Caco-2 (cell line): ENCODE measurements at regions not wholly inside any gene's neighbourhood (a gene's known extent, or its start where the extent isn't known, plus 50 kb on each side); places are given as distances from the start of the nearest gene placed in this dataset.

Experiments
- BruUV-seq: library from RNA; stranded (reverse); fragments of 400-500 nt; replicated peaks from 2 replicates; lab custom pipeline; 2021; lab: Mats Ljungman, UMichigan
- CTCF ChIA-PET: fragments of 300-600 bp; sonication (Branson Sonifier 250); formaldehyde crosslinking; loops from one replicate; lab custom pipeline; 2022; ENCODE audit warnings: antibody characterized with exemption; lab: Charles Lee
- POLR2A ChIA-PET: fragments of 300-600 bp; sonication (Branson Sonifier 250); formaldehyde crosslinking; loops from one replicate; lab custom pipeline; 2022; ENCODE audit warnings: antibody characterized with exemption; lab: Charles Lee
- DNase-seq, 2 experiments: peaks; one replicate each; pipeline versions ENCODE4 v3.0.0 to v3.0.0-alpha.2; 2020 to 2022
- H3K27me3 ChIP-seq: replicated peaks from 2 replicates; pipeline ENCODE4 v1.6.0; 2011; ENCODE audit warnings: low read length; ENCODE audit not compliant: control insufficient read depth, insufficient read depth
- H3K36me3 ChIP-seq: 2 replicates; pipeline ENCODE4 v1.5.1; 2011; ENCODE audit warnings: low read length; ENCODE audit not compliant: control insufficient read depth, insufficient read depth
- H3K4me1 ChIP-seq: fragments of 250-450 bp; sonication (Bioruptor Pico); 2 replicates; pipeline ENCODE4 v1.5.1; 2020; ENCODE audit warnings: mild to moderate bottlenecking
- H3K4me3 ChIP-seq: 2 replicates; pipeline ENCODE4 v1.5.1; 2011; ENCODE audit warnings: low read depth, mild to moderate bottlenecking, control low read depth, low read length
- H3K9me3 ChIP-seq: fragments of 250-450 bp; sonication (Bioruptor Pico); 2 replicates; pipeline ENCODE4 v1.5.1; 2020; ENCODE audit warnings: mild to moderate bottlenecking, moderate library complexity
- H3K27ac Mint-ChIP-seq: one replicate; pipeline ENCODE4 v1.8.0; 2022; ENCODE audit warnings: mixed read lengths; ENCODE audit not compliant: unreplicated experiment
- H3K27me3 Mint-ChIP-seq: one replicate; pipeline ENCODE4 v1.8.0; 2022; ENCODE audit warnings: mixed read lengths; ENCODE audit not compliant: insufficient read depth, unreplicated experiment
- H3K36me3 Mint-ChIP-seq: one replicate; pipeline ENCODE4 v1.8.0; 2022; ENCODE audit warnings: mild to moderate bottlenecking, mixed read lengths; ENCODE audit not compliant: insufficient read depth, unreplicated experiment
- H3K4me1 Mint-ChIP-seq: one replicate; pipeline ENCODE4 v1.8.0; 2022; ENCODE audit warnings: low read depth, mixed read lengths; ENCODE audit not compliant: unreplicated experiment
- H3K4me3 Mint-ChIP-seq: one replicate; pipeline ENCODE4 v1.8.0; 2022; ENCODE audit warnings: mild to moderate bottlenecking, moderate library complexity, mixed read lengths; ENCODE audit not compliant: unreplicated experiment
- H3K9me3 Mint-ChIP-seq: one replicate; pipeline ENCODE4 v1.8.0; 2022; ENCODE audit warnings: mixed read lengths; ENCODE audit not compliant: unreplicated experiment
- CTCF ChIP-seq, 2 experiments: fragments of 200-600 bp in 1 of 2; IDR thresholded peaks; 1 replicate in 1 of 2; 2 replicates in 1 of 2; pipeline versions ENCODE4 v1.5.1 to v1.8.0; 2011 to 2022; ENCODE audit warnings: antibody characterized with exemption in 1 of 2, control low read depth in 1 of 2, inconsistent platforms in 1 of 2, low read depth in 1 of 2, low read length in 1 of 2, mild to moderate bottlenecking in 1 of 2, moderate library complexity in 1 of 2; ENCODE audit not compliant: insufficient read depth in 1 of 2, severe bottlenecking in 1 of 2, unreplicated experiment in 1 of 2
- intact Hi-C: fragments of 100-400 bp; cut with micrococcal nuclease; formaldehyde crosslinking; loops from one replicate; pipeline ENCODE4 v1.10.0; 2022; ENCODE audit not compliant: unreplicated experiment

- Mint-ChIP-seq H3K9me3 (no peaks in the 10 kb centered on the region), H3K36me3 (no peaks in the 10 kb centered on the region), H3K27ac (no peak overlapping the region), H3K4me1 (no peaks in the 10 kb centered on the region), H3K4me3 (no peak overlapping the region), H3K27me3 (no peaks in the 10 kb centered on the region)
- no peaks in the 10 kb centered on the region for H3K27me3 ChIP-seq
- BruUV-seq = no TSS peak
- ChIA-PET POLR2A (no interaction called here), CTCF (no interaction called here)
- intact Hi-C loops = no loop called here
- H3K4me1 ChIP-seq = no peaks in the 10 kb centered on the region
- TF ChIP-seq CTCF (IDR thresholded peaks at IDR 0.05; ENCODE audit: insufficient read depth in 1 of 2, low read depth in 1 of 2, low read length in 1 of 2, severe bottlenecking in 1 of 2, unreplicated experiment in 1 of 2) = no peak
- no peaks in the 10 kb centered on the region for H3K36me3 ChIP-seq
- DNase-seq = no peak
- H3K4me3 ChIP-seq = no peak overlapping the region
- H3K9me3 ChIP-seq = no peaks in the 10 kb centered on the region
Measured at GRCh38 chr2:19416784-19417684, 58.6 kb upstream of the OSR1 start.

- no peaks in the 10 kb centered on the region; the same call in 1 of the 2 replicates for H3K9me3 ChIP-seq
- no peaks in the 10 kb centered on the region for H3K4me1 Mint-ChIP-seq
- no TSS peak for BruUV-seq
- no peaks in the 10 kb centered on the region for H3K27me3 ChIP-seq
- intact Hi-C loops = no loop called here
- H3K4me3 ChIP-seq = no peak overlapping the region
- no peak overlapping the region for H3K4me3 Mint-ChIP-seq
- no peaks in the 10 kb centered on the region for H3K36me3 Mint-ChIP-seq
- H3K27me3 Mint-ChIP-seq = no peaks in the 10 kb centered on the region
- ChIA-PET CTCF (no interaction called here), POLR2A (no interaction called here)
- no peak for DNase-seq
- H3K4me1 ChIP-seq = no peaks in the 10 kb centered on the region
- TF ChIP-seq CTCF (IDR thresholded peaks at IDR 0.05; ENCODE audit: insufficient read depth in 1 of 2, low read depth in 1 of 2, low read length in 1 of 2, severe bottlenecking in 1 of 2, unreplicated experiment in 1 of 2) = no peak
- H3K36me3 ChIP-seq = no peaks in the 10 kb centered on the region
- H3K9me3 Mint-ChIP-seq = no peaks in the 10 kb centered on the region
- H3K27ac Mint-ChIP-seq = no peak overlapping the region
Measured at GRCh38 chr2:19416083-19416482, 57.7 kb upstream of the OSR1 start.

- CTCF ChIA-PET = no interaction called here
- H3K9me3 ChIP-seq = no peaks in the 10 kb centered on the region; the same call in 1 of the 2 replicates
- no peak overlapping the region for H3K4me3 ChIP-seq
- Mint-ChIP-seq H3K36me3 (no peaks in the 10 kb centered on the region), H3K4me3 (no peak overlapping the region), H3K9me3 (no peaks in the 10 kb centered on the region), H3K27me3 (peaks cover 7% of the 10 kb centered on the region), H3K27ac (no peak overlapping the region), H3K4me1 (no peaks in the 10 kb centered on the region)
- no peaks in the 10 kb centered on the region for H3K36me3 ChIP-seq
- no TSS peak for BruUV-seq
- DNase-seq = no peak
- peaks cover 2% of the 10 kb centered on the region; the same call in 1 of the 2 replicates for H3K27me3 ChIP-seq
- POLR2A ChIA-PET = no interaction called here
- intact Hi-C loops = no loop called here
- TF ChIP-seq CTCF (IDR thresholded peaks at IDR 0.05; ENCODE audit: insufficient read depth in 1 of 2, low read depth in 1 of 2, low read length in 1 of 2, severe bottlenecking in 1 of 2, unreplicated experiment in 1 of 2) = no peak
- H3K4me1 ChIP-seq = no peaks in the 10 kb centered on the region
Measured at GRCh38 chr2:19409046-19409445, 50.6 kb upstream of the OSR1 start.
